A549 (cell line): ENCODE measurements at regions not wholly inside any gene's neighbourhood (a gene's known extent, or its start where the extent isn't known, plus 50 kb on each side); places are given as distances from the start of the nearest gene placed in this dataset.

Source experiments
- ATAC-seq, 2 experiments: fragments of 200-7000 bp in 1 of 2; fragments of >200 bp in 1 of 2; cut with Nextera tagmentation in 1 of 2; cut with Tn5 transposase in 1 of 2; 3 replicates each; pipeline versions ENCODE4 v1.8.0 to v1.9.1; 2018 to 2020; ENCODE audit warnings: mild to moderate bottlenecking in 1 of 2, moderate library complexity in 1 of 2
- CTCF ChIA-PET: fragments of 300-600 bp; sonication (Branson Sonifier 250); formaldehyde crosslinking; extraction: SDS; loops from one replicate; lab custom pipeline; 2021; ENCODE audit warnings: antibody characterized with exemption, inconsistent platforms; lab: Yijun Ruan, JAX
- POLR2A ChIA-PET: fragments of 350-600 bp; formaldehyde crosslinking; extraction: SDS; loops from one replicate; lab custom pipeline; 2021; ENCODE audit warnings: antibody characterized with exemption, inconsistent platforms; lab: Yijun Ruan, JAX
- DNase-seq, 2 experiments: peaks; one replicate each; pipeline versions ENCODE4 v3.0.0 to v3.0.0-alpha.2; 2011 to 2016; ENCODE audit warnings: low read depth in 1 of 2, low spot score in 1 of 2
- FAIRE-seq: peaks from 2 replicates; lab custom pipeline; 2011; peaks lifted over from hg19 to GRCh38; lab: Jason Lieb, UNC
- H3K27ac ChIP-seq, 2 experiments: fragments of >200 bp; sonication (Bioruptor Twin); formaldehyde crosslinking; 3 replicates each; pipeline ENCODE4 v1.5.1; 2016 to 2017
- H3K4me1 ChIP-seq: fragments of >200 bp; sonication (Bioruptor Twin); formaldehyde crosslinking; 3 replicates; pipeline ENCODE4 v1.6.1; 2016
- H3K4me2 ChIP-seq: fragments of >200 bp; sonication (Bioruptor Twin); formaldehyde crosslinking; 3 replicates; pipeline ENCODE4 v1.6.1; 2016
- H3K4me3 ChIP-seq: fragments of >200 bp; sonication (Bioruptor Twin); formaldehyde crosslinking; 3 replicates; pipeline ENCODE4 v1.5.1; 2016
- H3K9me3 ChIP-seq: fragments of >200 bp; sonication (Bioruptor Twin); formaldehyde crosslinking; 3 replicates; pipeline ENCODE4 v1.6.1; 2016
- BHLHE40 ChIP-seq: IDR thresholded peaks from 2 replicates; pipeline ENCODE4 v1.6.1; 2012; ENCODE audit warnings: low read depth, low read length, inconsistent platforms
- CBX2 ChIP-seq: fragments of 200-600 bp; sonication (generic); IDR thresholded peaks from 2 replicates; pipeline ENCODE4 v1.6.1; 2016; ENCODE audit warnings: low read depth, mild to moderate bottlenecking, borderline replicate concordance
- CBX8 ChIP-seq: fragments of 200-600 bp; sonication (generic); IDR thresholded peaks from 2 replicates; pipeline ENCODE4 v1.6.1; 2016
- CHD4 ChIP-seq: fragments of 200-600 bp; sonication (generic); IDR thresholded peaks from 2 replicates; pipeline ENCODE4 v1.6.1; 2016; ENCODE audit warnings: antibody characterized with exemption, mild to moderate bottlenecking, borderline replicate concordance
- EHF ChIP-seq: fragments of 250-450 bp; sonication (Bioruptor Pico); IDR thresholded peaks from 2 replicates; pipeline ENCODE4 v1.5.0; 2020; ENCODE audit warnings: mild to moderate bottlenecking
- EHMT2 ChIP-seq: fragments of 200-600 bp; sonication (generic); IDR thresholded peaks from 2 replicates; pipeline ENCODE4 v1.6.1; 2016; ENCODE audit warnings: antibody characterized with exemption, low read depth, mild to moderate bottlenecking, moderate library complexity
- EP300 ChIP-seq, 2 experiments: fragments of >200 bp; sonication (Bioruptor Twin); formaldehyde crosslinking; IDR thresholded peaks; 2 replicates in 1 of 2; 3 replicates in 1 of 2; pipeline ENCODE4 v1.6.1; 2016 to 2017
- ESRRA ChIP-seq: fragments of 150-350 bp; IDR thresholded peaks from 2 replicates; pipeline ENCODE4 v1.6.1; 2014; ENCODE audit warnings: mild to moderate bottlenecking, low read length, borderline replicate concordance
- FOSB ChIP-seq: fragments of 250-450 bp; sonication (Bioruptor Pico); IDR thresholded peaks from 2 replicates; pipeline ENCODE4 v1.5.0; 2020; ENCODE audit warnings: mild to moderate bottlenecking, moderate library complexity
- HEYL ChIP-seq: fragments of 250-450 bp; sonication (Bioruptor Pico); IDR thresholded peaks from 2 replicates; pipeline ENCODE4 v1.8.0; 2021; ENCODE audit warnings: mild to moderate bottlenecking, moderate library complexity
- HMGXB4 ChIP-seq: fragments of 250-450 bp; sonication (Bioruptor Pico); IDR thresholded peaks from 2 replicates; pipeline ENCODE4 v1.5.0; 2021; ENCODE audit warnings: mild to moderate bottlenecking, moderate library complexity, borderline replicate concordance
- HOXB5 ChIP-seq: fragments of 250-450 bp; sonication (Bioruptor Pico); IDR thresholded peaks from 2 replicates; pipeline ENCODE4 v1.5.0; 2020; ENCODE audit warnings: mild to moderate bottlenecking, moderate library complexity
- KDM1A ChIP-seq: fragments of 200-600 bp; sonication (generic); IDR thresholded peaks from 2 replicates; pipeline ENCODE4 v1.6.1; 2016; ENCODE audit warnings: low read depth, mild to moderate bottlenecking
- KDM5A ChIP-seq: fragments of 200-600 bp; sonication (generic); IDR thresholded peaks from 2 replicates; pipeline ENCODE4 v1.6.1; 2016; ENCODE audit warnings: antibody characterized with exemption, mild to moderate bottlenecking
- MAX ChIP-seq: IDR thresholded peaks from 2 replicates; pipeline ENCODE4 v1.6.1; 2012
- MAZ ChIP-seq: fragments of 150-350 bp; IDR thresholded peaks from 2 replicates; pipeline ENCODE4 v1.6.1; 2014; ENCODE audit warnings: antibody characterized with exemption, low read depth, low read length, borderline replicate concordance
- MYC ChIP-seq: IDR thresholded peaks from 2 replicates; pipeline ENCODE4 v1.6.1; 2012; ENCODE audit warnings: mild to moderate bottlenecking, inconsistent platforms, low read length, improper control_type of control experiment, borderline replicate concordance
- NFE2L2 ChIP-seq: fragments of 150-350 bp; conservative IDR thresholded peaks from 2 replicates; pipeline ENCODE4 v1.6.1; 2014; ENCODE audit warnings: low read length
- POLR2AphosphoS2 ChIP-seq: conservative IDR thresholded peaks from 2 replicates; pipeline ENCODE4 v1.6.1; 2012; ENCODE audit warnings: low read length, improper control_type of control experiment, inconsistent platforms
- RAD21 ChIP-seq, 2 experiments: fragments of >200 bp in 1 of 2; sonication (Bioruptor Twin) in 1 of 2; formaldehyde crosslinking in 1 of 2; IDR thresholded peaks in 1 of 2; conservative IDR thresholded peaks in 1 of 2; 2 replicates in 1 of 2; 3 replicates in 1 of 2; pipeline ENCODE4 v1.6.1; 2012 to 2018; ENCODE audit warnings: inconsistent platforms in 1 of 2
- RFX5 ChIP-seq: fragments of 450-650 bp; IDR thresholded peaks from 2 replicates; pipeline ENCODE4 v1.7.1; 2014; ENCODE audit warnings: antibody characterized with exemption, mild to moderate bottlenecking, moderate library complexity
- RNF2 ChIP-seq: fragments of 200-600 bp; sonication (generic); IDR thresholded peaks from 2 replicates; pipeline ENCODE4 v1.6.1; 2016; ENCODE audit warnings: low read depth, mild to moderate bottlenecking, antibody characterized with exemption, moderate library complexity, borderline replicate concordance
- TP53 ChIP-seq: fragments of 250-450 bp; sonication (Bioruptor Pico); IDR thresholded peaks from 2 replicates; pipeline ENCODE4 v1.5.0; 2021; ENCODE audit warnings: mild to moderate bottlenecking, moderate library complexity
- ZNF302 ChIP-seq: fragments of 250-450 bp; sonication (Bioruptor Pico); IDR thresholded peaks from 2 replicates; pipeline ENCODE4 v1.9.0; 2021; ENCODE audit warnings: inconsistent platforms, mild to moderate bottlenecking, moderate library complexity
- WGBS: methylation state at CpG from one replicate; pipeline ENCODE4 v1.1.6; 2017; ENCODE audit errors: missing lambda C conversion rate; 5-methylcytosine and 5-hydroxymethylcytosine counted together

DNA sequence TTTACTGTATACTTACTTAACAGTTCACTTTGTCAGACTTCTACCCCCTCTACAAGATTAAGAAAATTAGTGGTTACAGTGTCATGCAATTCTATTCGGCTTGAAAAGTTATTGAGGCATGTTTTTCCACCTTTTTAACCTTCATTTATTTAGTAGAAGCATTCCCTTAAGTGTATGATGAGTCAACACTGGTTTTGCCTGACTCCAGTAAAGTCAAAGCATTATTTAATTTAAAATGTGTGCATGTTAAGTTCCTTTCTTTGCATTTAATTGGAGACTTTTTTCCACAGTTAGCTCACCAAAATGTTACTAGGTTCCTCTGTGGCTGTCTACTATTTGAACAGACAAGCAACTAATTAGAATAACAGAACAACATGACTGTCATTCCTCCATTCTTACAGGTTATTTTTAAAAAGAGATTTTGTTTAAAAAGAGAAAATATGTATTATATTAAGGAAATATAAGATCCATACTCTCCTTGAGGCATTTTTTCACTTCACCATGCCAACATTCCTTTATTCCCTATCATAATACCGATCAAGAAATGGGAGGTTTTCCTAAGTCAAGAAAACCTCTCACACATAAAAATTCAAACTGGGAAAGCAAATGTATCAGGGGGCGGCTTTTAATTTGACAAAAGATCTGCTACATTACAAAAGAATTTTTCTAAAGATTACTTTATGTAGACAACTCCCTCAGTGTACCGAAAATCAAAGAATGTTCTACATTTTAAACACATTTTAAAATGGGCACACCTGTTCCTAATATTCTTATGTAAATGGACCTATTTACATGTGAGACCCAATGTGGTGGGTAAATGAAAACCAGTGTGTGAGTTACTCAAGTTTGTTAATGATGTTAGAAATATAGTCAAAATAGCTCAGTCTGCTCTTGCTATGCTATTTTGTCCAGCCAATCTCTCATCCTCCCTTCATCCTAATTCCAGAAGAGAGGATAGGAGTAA lies 361.2 kb downstream of the UTRN start:
- Histone ChIP-seq H3K4me1 (peaks cover 20% of the 10 kb centered on the region), H3K27ac (no peak overlapping the region), H3K9me3 (no peaks in the 10 kb centered on the region), H3K4me2 (no peak overlapping the region), H3K4me3 (no peak overlapping the region)
- TF ChIP-seq CBX2 (no peak), RFX5 (no peak), MAX (no peak), FOSB (CRISPR knock-in tag) (no peak), ZNF302 (CRISPR knock-in tag) (no peak), TP53 (no peak), RAD21 (conservative IDR thresholded peaks at IDR 0.05 in 1 of 2, IDR thresholded peaks at IDR 0.05 in 1 of 2) (no peak), MAZ (no peak), POLR2AphosphoS2 (no peak), EHF (CRISPR knock-in tag) (no peak), CBX8 (no peak), MYC (no peak), KDM5A (no peak), KDM1A (no peak), HMGXB4 (CRISPR knock-in tag) (no peak), EHMT2 (no peak), HOXB5 (CRISPR knock-in tag) (no peak)
- ChIA-PET POLR2A (no interaction called here), CTCF (no interaction called here)
- no peak for ATAC-seq
- DNase-seq = no peak
- FAIRE-seq = no peak
- 87% methylated on average over 4 of the region's 4 CpGs for WGBS

- peak overlapping the region; percentile 75 for H3K4me2 ChIP-seq
- H3K4me3 ChIP-seq = no peak overlapping the region
- ATAC-seq (no peak), FAIRE-seq (no peak), DNase-seq (no peak)
- WGBS = 96% methylated on average over 6 of the region's 6 CpGs
- CTCF ChIA-PET = interaction anchor here (0.6 to 1.4 kb wide), 2 partner anchors 62 to 590 kb away, joined by 3 read pairs; no protein-coding TSS in a partner anchor
- POLR2A ChIA-PET = no interaction called here
- H3K9me3 ChIP-seq = no peaks in the 10 kb centered on the region
- peaks cover 25% of the 10 kb centered on the region for H3K4me1 ChIP-seq
- H3K27ac ChIP-seq = peak overlapping the region in 1 of 2 experiments; percentile 51; a peak in 3 of 6 replicates
- TF ChIP-seq EP300 (IDR thresholded peaks at IDR 0.05) (no peak), RNF2 (no peak), CHD4 (no peak), MYC (no peak), BHLHE40 (no peak), KDM5A (no peak), HEYL (CRISPR knock-in tag) (no peak), NFE2L2 (no peak), ESRRA (no peak)
Observed at GRCh38 chr6:144647406-144647964, 362.4 kb downstream of the UTRN start.
